Breast epithelium (tissue), 4 donors: ENCODE measurements at regions not wholly inside any gene's neighbourhood (a gene's known extent, or its start where the extent isn't known, plus 50 kb on each side); places are given as distances from the start of the nearest gene placed in this dataset.

ENCODE experiments used
- DNase-seq, 2 donors: peaks; one replicate each; pipeline ENCODE4 v3.0.0-alpha.2; 2019; ENCODE audit warnings: low spot score in 2 of 2
- H3K27ac ChIP-seq, 2 donors: fragments of 200-600 bp; sonication (generic) in 1 of 2; one replicate each; pipeline ENCODE4 v1.5.1; 2016 to 2019; ENCODE audit warnings: mild to moderate bottlenecking in 1 of 2
- H3K27me3 ChIP-seq, 2 donors: fragments of 200-600 bp; sonication (generic) in 1 of 2; one replicate each; pipeline versions ENCODE4 v1.5.1 to v1.6.0; 2017 to 2019; ENCODE audit warnings: control low read depth in 1 of 2, mild to moderate bottlenecking in 1 of 2
- H3K36me3 ChIP-seq: fragments of 200-600 bp; one replicate; pipeline ENCODE4 v1.5.1; 2019
- H3K4me1 ChIP-seq, 2 donors: fragments of 200-600 bp; sonication (generic); one replicate each; pipeline ENCODE4 v1.5.1; 2016 to 2019; ENCODE audit warnings: control low read depth in 1 of 2
- H3K4me3 ChIP-seq, 3 donors: fragments of 200-600 bp; sonication (generic); 1 replicate in 2 of 3; 2 replicates in 1 of 3; pipeline ENCODE4 v1.5.1; 2016 to 2019; ENCODE audit warnings: mild to moderate bottlenecking in 3 of 3, moderate library complexity in 2 of 3
- H3K9me3 ChIP-seq, 2 donors: fragments of 200-600 bp; sonication (generic) in 1 of 2; one replicate each; pipeline ENCODE4 v1.5.1; 2016 to 2019; ENCODE audit warnings: control low read depth in 1 of 2
- POLR2A ChIP-seq: fragments of 450-650 bp; IDR thresholded peaks from one replicate; pipeline ENCODE4 v1.6.1; 2016; ENCODE audit warnings: antibody characterized with exemption, mild to moderate bottlenecking, moderate library complexity
- POLR2AphosphoS5 ChIP-seq, 3 donors: sonication (generic); formaldehyde crosslinking; IDR thresholded peaks; one replicate each; pipeline ENCODE4 v1.6.1; 2017; ENCODE audit warnings: antibody characterized with exemption in 3 of 3
- intact Hi-C: fragments of 100-400 bp; cut with DNase I; formaldehyde crosslinking; loops from one replicate; pipeline ENCODE4 v1.15.1; 2023; ENCODE audit warnings: low total_unique reads
- TF ChIP-seq, protein P1 (sequence below), 3 donors: fragments of 450-650 bp; IDR thresholded peaks; one replicate each; pipeline ENCODE4 v1.5.1; 2016 to 2017; ENCODE audit warnings: antibody characterized with exemption in 3 of 3, mild to moderate bottlenecking in 3 of 3, moderate library complexity in 3 of 3

GRCh38 chr5:110048491-110048890, 358.8 kb downstream of the MAN2A1 start:
- intact Hi-C loops, result no loop called here

DNA sequence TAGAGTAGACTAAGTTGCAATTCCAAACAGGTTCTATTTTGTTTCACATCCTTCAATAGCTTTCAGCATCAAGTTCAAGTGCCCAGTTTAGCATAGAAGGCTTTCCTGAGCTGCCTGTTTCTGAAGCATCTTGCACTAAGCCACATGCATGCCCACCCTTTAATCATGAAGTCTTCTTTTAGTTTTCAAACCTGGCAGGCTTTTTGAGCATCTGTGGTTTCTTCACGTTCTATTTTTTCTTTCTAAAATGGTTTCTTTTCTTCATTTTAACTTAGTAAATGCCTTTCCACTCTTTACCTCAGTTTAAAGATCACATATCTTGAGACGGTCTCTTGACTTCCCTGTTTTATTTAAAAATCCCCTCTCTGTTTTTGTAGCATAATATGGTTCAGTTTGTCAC, 360.1 kb downstream of the MAN2A1 start:
- Histone ChIP-seq H3K9me3 (no peaks in the 10 kb centered on the region), H3K4me3 (no peak overlapping the region), H3K4me1 (no peaks in the 10 kb centered on the region), H3K36me3 (no peaks in the 10 kb centered on the region), H3K27me3 (no peaks in the 10 kb centered on the region), H3K27ac (no peak overlapping the region)
- intact Hi-C loops, result no loop called here
- no peak for DNase-seq
- TF ChIP-seq POLR2A (no peak), POLR2AphosphoS5 (IDR thresholded peaks at IDR 0.05) (no peak)
- TF ChIP-seq, protein P1, sequence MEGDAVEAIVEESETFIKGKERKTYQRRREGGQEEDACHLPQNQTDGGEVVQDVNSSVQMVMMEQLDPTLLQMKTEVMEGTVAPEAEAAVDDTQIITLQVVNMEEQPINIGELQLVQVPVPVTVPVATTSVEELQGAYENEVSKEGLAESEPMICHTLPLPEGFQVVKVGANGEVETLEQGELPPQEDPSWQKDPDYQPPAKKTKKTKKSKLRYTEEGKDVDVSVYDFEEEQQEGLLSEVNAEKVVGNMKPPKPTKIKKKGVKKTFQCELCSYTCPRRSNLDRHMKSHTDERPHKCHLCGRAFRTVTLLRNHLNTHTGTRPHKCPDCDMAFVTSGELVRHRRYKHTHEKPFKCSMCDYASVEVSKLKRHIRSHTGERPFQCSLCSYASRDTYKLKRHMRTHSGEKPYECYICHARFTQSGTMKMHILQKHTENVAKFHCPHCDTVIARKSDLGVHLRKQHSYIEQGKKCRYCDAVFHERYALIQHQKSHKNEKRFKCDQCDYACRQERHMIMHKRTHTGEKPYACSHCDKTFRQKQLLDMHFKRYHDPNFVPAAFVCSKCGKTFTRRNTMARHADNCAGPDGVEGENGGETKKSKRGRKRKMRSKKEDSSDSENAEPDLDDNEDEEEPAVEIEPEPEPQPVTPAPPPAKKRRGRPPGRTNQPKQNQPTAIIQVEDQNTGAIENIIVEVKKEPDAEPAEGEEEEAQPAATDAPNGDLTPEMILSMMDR (IDR thresholded peaks at IDR 0.05), result no peak

More at GRCh38 chr5:110048491-110048890, 358.8 kb downstream of the MAN2A1 start:
- no peaks in the 10 kb centered on the region for H3K27me3 ChIP-seq
- no peak for DNase-seq
- H3K4me3 ChIP-seq, result no peak overlapping the region
- H3K27ac ChIP-seq, result no peak overlapping the region
- no peaks in the 10 kb centered on the region for H3K9me3 ChIP-seq
- H3K36me3 ChIP-seq, result no peaks in the 10 kb centered on the region
- TF ChIP-seq POLR2A (no peak), POLR2AphosphoS5 (IDR thresholded peaks at IDR 0.05) (no peak)
- TF ChIP-seq, protein P1 (IDR thresholded peaks at IDR 0.05), result no peak
- no peaks in the 10 kb centered on the region for H3K4me1 ChIP-seq

GRCh38 chr5:110050640-110051345, 361.1 kb downstream of the MAN2A1 start:
- Histone ChIP-seq H3K36me3 (no peaks in the 10 kb centered on the region), H3K27me3 (no peaks in the 10 kb centered on the region), H3K9me3 (no peaks in the 10 kb centered on the region), H3K27ac (no peak overlapping the region), H3K4me1 (no peaks in the 10 kb centered on the region), H3K4me3 (no peak overlapping the region)
- intact Hi-C loops, result no loop called here
- TF ChIP-seq, protein P1 (IDR thresholded peaks at IDR 0.05), result no peak
- no peak for TF ChIP-seq POLR2A
- no peak for TF ChIP-seq POLR2AphosphoS5 (IDR thresholded peaks at IDR 0.05)
- DNase-seq, result no peak

GRCh38 chr5:110053205-110053604, 363.5 kb downstream of the MAN2A1 start:
- intact Hi-C loops, result no loop called here
- H3K27me3 ChIP-seq, result no peaks in the 10 kb centered on the region
- TF ChIP-seq POLR2AphosphoS5 (IDR thresholded peaks at IDR 0.05), result no peak
- TF ChIP-seq POLR2A, result no peak
- TF ChIP-seq, protein P1 (IDR thresholded peaks at IDR 0.05), result no peak
- DNase-seq, result no peak
- no peaks in the 10 kb centered on the region for H3K9me3 ChIP-seq
- H3K4me1 ChIP-seq, result no peaks in the 10 kb centered on the region
- H3K27ac ChIP-seq, result peak overlapping the region in 1 of 2 donors; percentile 23
- no peak overlapping the region for H3K4me3 ChIP-seq
- no peaks in the 10 kb centered on the region for H3K36me3 ChIP-seq

GRCh38 chr5:110053824-110054223, 364.1 kb downstream of the MAN2A1 start:
- Histone ChIP-seq H3K9me3 (no peaks in the 10 kb centered on the region), H3K4me3 (no peak overlapping the region), H3K27me3 (no peaks in the 10 kb centered on the region), H3K36me3 (no peaks in the 10 kb centered on the region), H3K27ac (peak overlapping the region; percentile 3 to 23), H3K4me1 (no peaks in the 10 kb centered on the region)
- intact Hi-C loops, result no loop called here
- no peak for DNase-seq
- TF ChIP-seq POLR2AphosphoS5 (IDR thresholded peaks at IDR 0.05) (no peak), POLR2A (no peak)
- TF ChIP-seq, protein P1 (IDR thresholded peaks at IDR 0.05), result no peak
